ENCODE measurements at regions not wholly inside any gene's neighbourhood (a gene's known extent, or its start where the extent isn't known, plus 50 kb on each side); places are given as distances from the start of the nearest gene placed in this dataset.

DNA sequence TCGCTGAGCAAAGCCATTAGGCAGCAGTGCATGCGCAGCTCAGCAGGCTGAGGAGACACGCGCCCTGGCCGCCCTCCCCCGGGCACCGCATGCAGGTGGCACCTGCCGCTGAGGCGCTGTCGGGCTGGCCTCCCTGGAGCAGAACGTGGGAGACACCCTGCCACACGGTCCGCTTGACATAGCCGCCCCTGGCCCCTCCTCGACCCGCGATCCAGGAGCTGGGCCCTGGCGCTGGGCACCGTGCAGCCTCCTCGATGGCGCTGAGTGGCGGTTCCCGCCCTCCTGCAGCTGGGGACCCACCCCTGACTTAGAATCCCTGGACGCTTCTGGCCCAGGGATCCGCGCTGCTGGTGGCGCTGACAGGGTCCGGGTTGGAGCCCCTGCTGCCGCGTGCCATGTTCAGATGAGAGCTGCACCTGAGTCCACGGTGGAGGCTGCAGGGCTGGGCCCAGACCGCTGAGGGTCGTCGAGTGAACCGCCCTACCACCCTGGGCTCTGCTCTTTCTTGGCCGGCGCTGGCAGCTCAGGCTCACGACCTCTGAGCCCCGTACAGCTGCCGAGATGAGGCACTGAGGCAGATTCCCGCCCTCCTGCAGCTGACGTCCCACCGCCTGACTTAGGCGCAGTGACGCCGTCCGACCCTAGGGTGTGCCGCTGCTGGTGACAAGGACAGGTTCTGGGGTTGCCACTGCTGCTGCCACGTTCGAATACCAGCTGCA is 116.8 kb downstream of the OR13A1 start:
- TF ChIP-seq EZH2 (IDR thresholded peaks at IDR 0.05; ENCODE audit: borderline replicate concordance) (no peak), CTCF (IDR thresholded peaks at IDR 0.05; ENCODE audit: poor library complexity) (no peak), EZH2phosphoT487 (IDR thresholded peaks at IDR 0.05; ENCODE audit: low read depth, severe bottlenecking, unreplicated experiment) (no peak)

All from hepatocyte (in vitro differentiated cells).